ENCODE measurements at regions not wholly inside any gene's neighbourhood (a gene's known extent, or its start where the extent isn't known, plus 50 kb on each side); places are given as distances from the start of the nearest gene placed in this dataset.
"Not testable (repeated sequence)": the region's sequence is repeated elsewhere in the genome, so short reads cannot be mapped to it uniquely, and the experiment has no call there.

GRCh38 chr20:6295867-6296256 lies 173.0 kb upstream of the FERMT1 start:
- no peak for DNase-seq

- no peak for DNase-seq
Observed at GRCh38 chr20:6295127-6295866, 172.5 kb upstream of the FERMT1 start.

GRCh38 chr20:6287471-6287870 lies 164.6 kb upstream of the FERMT1 start:
- no peak for DNase-seq

- DNase-seq = no peak
Observed at GRCh38 chr20:6282642-6283041, 159.8 kb upstream of the FERMT1 start.

- DNase-seq = no peak
Observed at GRCh38 chr20:6277661-6278240, 154.9 kb upstream of the FERMT1 start.

GRCh38 chr20:6270404-6270803 lies 147.6 kb upstream of the FERMT1 start:
- DNase-seq = not testable (repeated sequence)

- DNase-seq = no peak
Observed at GRCh38 chr20:6269168-6269873, 146.5 kb upstream of the FERMT1 start.

GRCh38 chr20:6265204-6265904 lies 142.5 kb upstream of the FERMT1 start:
- no peak for DNase-seq

GRCh38 chr20:6253396-6253795 lies 130.6 kb upstream of the FERMT1 start:
- no peak for DNase-seq

- no peak for DNase-seq
Observed at GRCh38 chr20:6245436-6245835, 122.6 kb upstream of the FERMT1 start.

GRCh38 chr20:6241591-6241990 lies 118.8 kb upstream of the FERMT1 start:
- DNase-seq = no peak

GRCh38 chr20:6240059-6240458 lies 117.2 kb upstream of the FERMT1 start:
- DNase-seq = no peak

- no peak for DNase-seq
Observed at GRCh38 chr20:6238421-6238820, 115.6 kb upstream of the FERMT1 start.

GRCh38 chr20:6235510-6235909 lies 112.7 kb upstream of the FERMT1 start:
- no peak for DNase-seq

GRCh38 chr20:6232436-6232835 lies 109.6 kb upstream of the FERMT1 start:
- no peak for DNase-seq

- no peak for DNase-seq
Observed at GRCh38 chr20:6231556-6231955, 108.7 kb upstream of the FERMT1 start.

- no peak for DNase-seq
Observed at GRCh38 chr20:6228302-6228843, 105.5 kb upstream of the FERMT1 start.

- no peak for DNase-seq
Observed at GRCh38 chr20:6213311-6213710, 90.5 kb upstream of the FERMT1 start.

- DNase-seq = no peak
Observed at GRCh38 chr20:6212903-6213302, 90.1 kb upstream of the FERMT1 start.

GRCh38 chr20:6209093-6209492 lies 86.3 kb upstream of the FERMT1 start:
- DNase-seq = no peak

GRCh38 chr20:6200092-6200491 lies 77.3 kb upstream of the FERMT1 start:
- DNase-seq = no peak

- no peak for DNase-seq
Observed at GRCh38 chr20:6185268-6185667, 62.4 kb upstream of the FERMT1 start.

- no peak for DNase-seq
Observed at GRCh38 chr20:6184086-6184485, 61.3 kb upstream of the FERMT1 start.
